ENCODE measurements at regions not wholly inside any gene's neighbourhood (a gene's known extent, or its start where the extent isn't known, plus 50 kb on each side); places are given as distances from the start of the nearest gene placed in this dataset.

- CTCF ChIA-PET (ENCODE audit: low intra/inter-chr PET ratio, low total read pairs) = no interaction called here
- BruUV-seq (replicated peaks) = no TSS peak
- TF ChIP-seq ZNF710 (CRISPR knock-in tag; IDR thresholded peaks at IDR 0.05; ENCODE audit: borderline replicate concordance) = no peak
- no peak for TF ChIP-seq ZNF781 (CRISPR knock-in tag; IDR thresholded peaks at IDR 0.05; ENCODE audit: borderline replicate concordance, not compliant biosample characterization)
- no peak for TF ChIP-seq ZHX2 (IDR thresholded peaks at IDR 0.05; ENCODE audit: low read depth)
- no peak for TF ChIP-seq ZHX2 (CRISPR knock-in tag; IDR thresholded peaks at IDR 0.05; ENCODE audit: borderline replicate concordance)
- no peak for TF ChIP-seq CREB3 (CRISPR knock-in tag; IDR thresholded peaks at IDR 0.05)
- no peak for TF ChIP-seq RNF2 (conservative IDR thresholded peaks at IDR 0.05; ENCODE audit: low read depth)
- no peak for TF ChIP-seq SIX4 (CRISPR knock-in tag; IDR thresholded peaks at IDR 0.05)
- no peak for TF ChIP-seq ATF2 (CRISPR knock-in tag; IDR thresholded peaks at IDR 0.05)
- no peak for TF ChIP-seq POLR2A (IDR thresholded peaks at IDR 0.05; ENCODE audit: insufficient read depth in 1 of 2, low read depth in 2 of 2, low read length in 2 of 2)
- no peak for TF ChIP-seq EHMT2 (IDR thresholded peaks at IDR 0.05; ENCODE audit: borderline replicate concordance, low read depth, low read length)
- no peak for TF ChIP-seq ZBTB49 (CRISPR knock-in tag; IDR thresholded peaks at IDR 0.05; ENCODE audit: borderline replicate concordance)
Measured at GRCh38 chr4:13180701-13181100, 303.4 kb downstream of the RAB28 start.

More at GRCh38 chr4:13180701-13181100, 303.4 kb downstream of the RAB28 start:
- H3K79me2 ChIP-seq (ENCODE audit: insufficient read depth, low read length) = no peaks in the 10 kb centered on the region
- intact Hi-C loops (cut with micrococcal nuclease; ENCODE audit: unreplicated experiment) = loop anchor here (5.0 kb wide), 1 partner anchor 328 kb away; no protein-coding TSS in a partner anchor
- H3K27me3 ChIP-seq (ENCODE audit: control insufficient read depth in 1 of 2, insufficient read depth in 2 of 2, low read length in 2 of 2) = no peaks in the 10 kb centered on the region
- H3K4me3 ChIP-seq (replicated peaks in 1 of 3; ENCODE audit: insufficient read depth in 1 of 3, low read depth in 2 of 3, low read length in 3 of 3) = no peak overlapping the region
- FAIRE-seq (no peak), DNase-seq (ENCODE audit: low spot score) (no peak), ATAC-seq (no peak)
- no peaks in the 10 kb centered on the region for H4K20me1 ChIP-seq (ENCODE audit: insufficient read depth, low read length)
- H3K9me3 ChIP-seq (ENCODE audit: low read length) = no peaks in the 10 kb centered on the region
- H3K36me3 ChIP-seq (replicated peaks in 1 of 2; ENCODE audit: control insufficient read depth in 1 of 2, insufficient read depth in 2 of 2, low read length in 2 of 2) = no peaks in the 10 kb centered on the region
- no peak overlapping the region for H3K4me2 ChIP-seq (ENCODE audit: low read depth, low read length)
- H3K9ac ChIP-seq (ENCODE audit: insufficient read depth, low read depth, low read length) = no peak overlapping the region
- H2AFZ ChIP-seq (ENCODE audit: low read length) = no peak overlapping the region
- POLR2A ChIA-PET = no interaction called here
- in situ Hi-C loops (cut with HindIII; ENCODE audit: extremely low pct_ligation_motif_present, low pct_unique_long_range_greater_than_20kb) = no loop called here
- no peak overlapping the region for H3K27ac ChIP-seq (ENCODE audit: extremely low read length, insufficient read depth, low read length)
- H3K4me1 ChIP-seq (ENCODE audit: insufficient read depth, low read length) = no peaks in the 10 kb centered on the region; the same call in 1 of the 2 replicates

Measured in HepG2 (cell line).